ENCODE measurements at regions not wholly inside any gene's neighbourhood (a gene's known extent, or its start where the extent isn't known, plus 50 kb on each side); places are given as distances from the start of the nearest gene placed in this dataset.

DNA sequence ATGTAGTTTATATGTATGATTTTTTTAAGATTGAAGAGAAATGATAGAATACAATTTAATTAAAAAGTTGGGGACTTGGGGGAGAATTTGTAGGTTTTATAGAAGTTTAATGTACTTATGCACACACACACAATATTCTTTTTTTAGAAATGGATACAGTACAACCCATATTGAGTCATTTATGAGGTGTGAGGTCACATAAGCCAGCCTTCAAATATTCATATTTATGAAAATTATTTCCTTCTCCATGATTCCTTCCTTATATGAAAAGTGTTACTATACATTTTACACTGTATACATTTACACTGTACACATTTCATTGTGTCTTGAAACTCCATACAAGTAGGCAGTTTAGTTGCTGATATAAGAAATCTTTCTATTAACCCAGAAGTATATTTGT lies 96.2 kb upstream of the CHODL start:
- no peak overlapping the region for H2AFZ ChIP-seq (ENCODE audit: low read length)
- no peak overlapping the region for H3K4me3 ChIP-seq (ENCODE audit: extremely low read depth in 1 of 4, insufficient read depth in 2 of 4, low read depth in 3 of 4, low read length in 4 of 4)
- H3K18ac ChIP-seq (ENCODE audit: extremely low read depth, low read length): no peak overlapping the region
- H3K4ac ChIP-seq (replicated peaks; ENCODE audit: insufficient read length, low read depth, low read length): no peak overlapping the region
- no peak overlapping the region for H3K27ac ChIP-seq (ENCODE audit: low read depth, low read length)
- H4K8ac ChIP-seq (ENCODE audit: extremely low read depth, insufficient read depth, low read length): no peak overlapping the region
- no peaks in the 10 kb centered on the region for H4K20me1 ChIP-seq (replicated peaks in 1 of 2; ENCODE audit: control insufficient read depth in 1 of 2, insufficient read depth in 2 of 2, low read length in 2 of 2)
- no peaks in the 10 kb centered on the region for H3K36me3 ChIP-seq (ENCODE audit: control insufficient read depth in 2 of 4, insufficient read depth in 4 of 4, low read length in 3 of 4)
- no peak overlapping the region for H3K9ac ChIP-seq (replicated peaks in 1 of 4; ENCODE audit: extremely low read depth in 1 of 4, low read depth in 3 of 4, low read length in 3 of 4)
- DNase-seq (ENCODE audit: low read depth in 1 of 2, low spot score in 2 of 2): no peak
- H3K14ac ChIP-seq (ENCODE audit: insufficient read length): no peak overlapping the region
- no peak for FAIRE-seq
- no peak overlapping the region for H2BK120ac ChIP-seq (replicated peaks; ENCODE audit: low read depth, low read length)
- POLR2A ChIA-PET (ENCODE audit: partially characterized antibody): no interaction called here
- no peaks in the 10 kb centered on the region for H3K27me3 ChIP-seq (replicated peaks in 1 of 4; ENCODE audit: control insufficient read depth in 3 of 4, extremely low read depth in 1 of 4, insufficient read depth in 3 of 4, low read length in 3 of 4)
- H3K23me2 ChIP-seq (ENCODE audit: low read depth, low read length): no peaks in the 10 kb centered on the region; the same call in 1 of the 2 replicates
- H2BK15ac ChIP-seq (ENCODE audit: low read length): no peak overlapping the region
- no peaks in the 10 kb centered on the region for H3K79me1 ChIP-seq (ENCODE audit: low read depth, low read length)
- H2BK12ac ChIP-seq (ENCODE audit: low read depth, low read length): no peak overlapping the region
- CTCF ChIA-PET (ENCODE audit: partially characterized antibody): no interaction called here
- H3K79me2 ChIP-seq (ENCODE audit: control insufficient read depth in 1 of 2, insufficient read depth in 2 of 2, low read length in 2 of 2): no peaks in the 10 kb centered on the region
- no peak overlapping the region for H2AK5ac ChIP-seq (ENCODE audit: low read depth, low read length)
- H3K56ac ChIP-seq (replicated peaks; ENCODE audit: insufficient read length, low read depth, low read length): no peak overlapping the region
- H3K9me3 ChIP-seq (ENCODE audit: insufficient read depth in 2 of 2, low read depth in 1 of 2, low read length in 1 of 2): no peaks in the 10 kb centered on the region; a peak in 1 of 4 replicates
- no peak overlapping the region for H4K5ac ChIP-seq (ENCODE audit: insufficient read length, low read depth, low read length)
- no peak overlapping the region for H3K23ac ChIP-seq (ENCODE audit: insufficient read length)
- H3K4me2 ChIP-seq (ENCODE audit: insufficient read depth in 1 of 2, low read depth in 2 of 2, low read length in 2 of 2): no peak overlapping the region
- H2BK20ac ChIP-seq (ENCODE audit: low read length): no peak overlapping the region
- no peaks in the 10 kb centered on the region for H3K4me1 ChIP-seq (replicated peaks in 1 of 4; ENCODE audit: control insufficient read depth in 3 of 4, insufficient read depth in 4 of 4, low read length in 3 of 4)
- no peak overlapping the region for H2BK5ac ChIP-seq (ENCODE audit: low read depth, low read length)
- no peak overlapping the region for H4K91ac ChIP-seq (replicated peaks; ENCODE audit: insufficient read length, low read length)
- TF ChIP-seq TAF1 (IDR thresholded peaks at IDR 0.05; ENCODE audit: low read depth, low read length) (no peak), NANOG (IDR thresholded peaks at IDR 0.05; ENCODE audit: insufficient read depth, low read depth, low read length, poor library complexity, severe bottlenecking) (no peak), KDM4A (IDR thresholded peaks at IDR 0.05; ENCODE audit: low read depth, low read length, severe bottlenecking) (no peak), RAD21 (IDR thresholded peaks at IDR 0.05 in 1 of 2, conservative IDR thresholded peaks at IDR 0.05 in 1 of 2; ENCODE audit: low read depth in 2 of 2, low read length in 2 of 2) (no peak), FOSL1 (IDR thresholded peaks at IDR 0.05; ENCODE audit: insufficient read depth, low read depth, low read length) (no peak), NRF1 (IDR thresholded peaks at IDR 0.05; ENCODE audit: low read depth, low read length) (no peak), CTBP2 (IDR thresholded peaks at IDR 0.05; ENCODE audit: borderline replicate concordance, insufficient read depth, insufficient read length, low read length) (no peak), HDAC2 (IDR thresholded peaks at IDR 0.05; ENCODE audit: borderline replicate concordance in 1 of 2, low read depth in 2 of 2, low read length in 2 of 2) (no peak), CEBPB (IDR thresholded peaks at IDR 0.05; ENCODE audit: low read depth, low read length) (no peak), SRF (IDR thresholded peaks at IDR 0.05; ENCODE audit: low read depth, low read length) (no peak)
- TF ChIP-seq, protein P1, sequence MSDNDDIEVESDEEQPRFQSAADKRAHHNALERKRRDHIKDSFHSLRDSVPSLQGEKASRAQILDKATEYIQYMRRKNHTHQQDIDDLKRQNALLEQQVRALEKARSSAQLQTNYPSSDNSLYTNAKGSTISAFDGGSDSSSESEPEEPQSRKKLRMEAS (IDR thresholded peaks at IDR 0.05): no peak
- TF ChIP-seq, protein P2, sequence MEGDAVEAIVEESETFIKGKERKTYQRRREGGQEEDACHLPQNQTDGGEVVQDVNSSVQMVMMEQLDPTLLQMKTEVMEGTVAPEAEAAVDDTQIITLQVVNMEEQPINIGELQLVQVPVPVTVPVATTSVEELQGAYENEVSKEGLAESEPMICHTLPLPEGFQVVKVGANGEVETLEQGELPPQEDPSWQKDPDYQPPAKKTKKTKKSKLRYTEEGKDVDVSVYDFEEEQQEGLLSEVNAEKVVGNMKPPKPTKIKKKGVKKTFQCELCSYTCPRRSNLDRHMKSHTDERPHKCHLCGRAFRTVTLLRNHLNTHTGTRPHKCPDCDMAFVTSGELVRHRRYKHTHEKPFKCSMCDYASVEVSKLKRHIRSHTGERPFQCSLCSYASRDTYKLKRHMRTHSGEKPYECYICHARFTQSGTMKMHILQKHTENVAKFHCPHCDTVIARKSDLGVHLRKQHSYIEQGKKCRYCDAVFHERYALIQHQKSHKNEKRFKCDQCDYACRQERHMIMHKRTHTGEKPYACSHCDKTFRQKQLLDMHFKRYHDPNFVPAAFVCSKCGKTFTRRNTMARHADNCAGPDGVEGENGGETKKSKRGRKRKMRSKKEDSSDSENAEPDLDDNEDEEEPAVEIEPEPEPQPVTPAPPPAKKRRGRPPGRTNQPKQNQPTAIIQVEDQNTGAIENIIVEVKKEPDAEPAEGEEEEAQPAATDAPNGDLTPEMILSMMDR (IDR thresholded peaks at IDR 0.05; ENCODE audit: control extremely low read depth in 1 of 3, insufficient read depth in 1 of 3, low read depth in 1 of 3, low read length in 3 of 3): no peak
